GM13977 (cell line): ENCODE measurements at regions not wholly inside any gene's neighbourhood (a gene's known extent, or its start where the extent isn't known, plus 50 kb on each side); places are given as distances from the start of the nearest gene placed in this dataset.

Experiments used
- DNase-seq: peaks from one replicate; pipeline ENCODE4 v3.0.0; 2012; ENCODE audit warnings: low spot score
- CTCF ChIP-seq: IDR thresholded peaks from 2 replicates; pipeline ENCODE4 v1.5.1; 2012; ENCODE audit warnings: mild to moderate bottlenecking, control low read depth; ENCODE audit not compliant: insufficient read depth; ENCODE audit errors: extremely low read depth, missing control alignments
- in situ Hi-C: fragments of 300-500 bp; cut with MboI; formaldehyde crosslinking; loops from one replicate; pipeline ENCODE4 v1.12.0; 2022; ENCODE audit warnings: low sequenced_read_pairs, low pct_unique_long_range_greater_than_20kb, mixed read lengths, inconsistent platforms; ENCODE audit not compliant: unreplicated experiment

DNA sequence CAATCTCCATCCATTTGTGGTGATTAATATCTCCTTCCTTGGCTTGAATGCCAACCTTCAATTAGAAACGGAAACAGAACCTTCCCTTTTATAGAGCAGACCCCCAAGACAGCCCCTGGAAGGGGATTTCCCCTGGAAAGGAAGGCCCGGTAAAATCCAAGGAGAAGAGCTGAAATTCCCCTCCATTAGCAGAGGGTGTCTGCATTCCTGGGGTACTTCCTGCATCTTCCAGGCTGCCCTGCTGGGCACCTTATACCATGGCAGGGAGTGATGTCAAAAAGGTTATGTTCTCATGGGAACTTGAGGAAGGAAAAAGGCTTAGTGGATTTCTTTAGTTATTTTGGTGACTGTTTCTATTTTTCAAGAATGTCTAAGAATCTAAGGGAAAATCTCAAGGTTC, 116.7 kb upstream of the NEO1 start:
- no peak for DNase-seq
- TF ChIP-seq CTCF, result no peak
- in situ Hi-C loops, result no loop called here

- DNase-seq, result no peak
- in situ Hi-C loops, result no loop called here
- no peak for TF ChIP-seq CTCF
Measured at GRCh38 chr15:72934921-72935320, 117.3 kb upstream of the NEO1 start.

- no peak for TF ChIP-seq CTCF
- DNase-seq, result no peak
- in situ Hi-C loops, result no loop called here
Measured at GRCh38 chr15:72933976-72934375, 118.3 kb upstream of the NEO1 start.

DNA sequence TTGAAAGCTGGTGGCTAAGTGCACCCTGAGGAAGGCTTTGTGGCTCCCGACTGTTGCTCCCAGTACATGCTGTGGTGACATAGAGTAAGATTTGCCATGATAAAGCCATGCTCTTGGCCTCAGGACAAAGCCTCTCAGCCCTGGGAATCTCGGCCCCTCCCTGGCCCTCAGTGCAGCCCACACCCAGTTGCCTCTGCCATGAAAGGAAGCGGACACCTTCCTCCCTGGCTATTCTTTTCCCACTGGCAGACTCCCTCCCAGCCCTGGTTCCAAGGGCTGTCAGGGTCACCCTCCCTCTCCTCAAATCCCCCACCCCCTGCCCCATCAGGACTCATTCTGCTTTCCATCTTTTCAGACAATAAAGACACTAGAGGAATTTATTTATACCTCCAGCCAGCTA, 119.8 kb upstream of the NEO1 start:
- in situ Hi-C loops, result no loop called here
- DNase-seq, result no peak
- no peak for TF ChIP-seq CTCF

- no peak for DNase-seq
- no peak for TF ChIP-seq CTCF
- in situ Hi-C loops, result no loop called here
Measured at GRCh38 chr15:72927451-72927850, 124.8 kb upstream of the NEO1 start.

DNA sequence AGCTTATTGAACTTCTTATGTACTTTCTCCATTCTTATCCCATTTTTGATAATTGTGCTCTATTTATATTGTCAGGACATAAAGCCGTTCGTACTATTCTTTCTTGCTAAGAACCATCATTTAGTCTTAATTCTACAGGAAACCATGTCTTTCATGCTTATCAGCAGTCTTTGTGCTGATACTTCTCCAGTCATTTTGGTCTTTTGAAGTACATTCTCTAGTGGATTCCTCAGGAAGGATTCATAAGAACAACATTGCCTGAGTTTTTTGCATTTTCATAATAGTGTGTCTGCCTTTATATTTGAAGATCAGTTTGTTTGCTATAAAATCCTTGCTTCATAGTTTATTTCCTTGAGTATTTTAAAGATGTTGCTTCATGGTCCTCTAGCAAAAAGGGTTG, 126.6 kb upstream of the NEO1 start:
- no peak for TF ChIP-seq CTCF
- in situ Hi-C loops, result no loop called here

DNA sequence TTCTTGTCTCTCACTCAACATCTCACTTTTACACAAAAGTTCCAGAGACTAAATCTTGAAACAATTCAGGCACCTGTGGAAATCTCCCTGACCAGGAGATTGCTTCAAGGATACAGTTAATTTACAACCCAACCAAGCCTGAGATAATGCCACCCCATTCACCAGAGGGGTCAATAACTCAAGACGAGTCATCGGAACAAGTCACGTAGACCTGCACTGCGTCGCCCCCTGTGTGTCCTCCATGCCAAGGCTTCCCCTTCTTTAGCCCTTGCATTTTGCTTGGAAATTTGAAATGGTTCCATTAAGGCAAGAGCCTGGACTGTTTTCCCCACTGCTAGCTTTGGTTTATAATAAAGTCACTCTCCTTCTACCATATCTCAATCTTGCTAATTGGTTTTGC, 129.0 kb upstream of the NEO1 start:
- in situ Hi-C loops, result no loop called here
- no peak for DNase-seq

More for the DNA sequence above, 126.6 kb upstream of the NEO1 start:
- no peak for DNase-seq

More for the DNA sequence above, 129.0 kb upstream of the NEO1 start:
- no peak for TF ChIP-seq CTCF
